HG03064 (cell line): ENCODE measurements at regions not wholly inside any gene's neighbourhood (a gene's known extent, or its start where the extent isn't known, plus 50 kb on each side); places are given as distances from the start of the nearest gene placed in this dataset.

Experiments used
- ATAC-seq: cut with Tn5 transposase; IDR thresholded peaks from one replicate; pipeline ENCODE4 v1.9.1; 2021; ENCODE audit warnings: low read depth; ENCODE audit not compliant: unreplicated experiment

DNA sequence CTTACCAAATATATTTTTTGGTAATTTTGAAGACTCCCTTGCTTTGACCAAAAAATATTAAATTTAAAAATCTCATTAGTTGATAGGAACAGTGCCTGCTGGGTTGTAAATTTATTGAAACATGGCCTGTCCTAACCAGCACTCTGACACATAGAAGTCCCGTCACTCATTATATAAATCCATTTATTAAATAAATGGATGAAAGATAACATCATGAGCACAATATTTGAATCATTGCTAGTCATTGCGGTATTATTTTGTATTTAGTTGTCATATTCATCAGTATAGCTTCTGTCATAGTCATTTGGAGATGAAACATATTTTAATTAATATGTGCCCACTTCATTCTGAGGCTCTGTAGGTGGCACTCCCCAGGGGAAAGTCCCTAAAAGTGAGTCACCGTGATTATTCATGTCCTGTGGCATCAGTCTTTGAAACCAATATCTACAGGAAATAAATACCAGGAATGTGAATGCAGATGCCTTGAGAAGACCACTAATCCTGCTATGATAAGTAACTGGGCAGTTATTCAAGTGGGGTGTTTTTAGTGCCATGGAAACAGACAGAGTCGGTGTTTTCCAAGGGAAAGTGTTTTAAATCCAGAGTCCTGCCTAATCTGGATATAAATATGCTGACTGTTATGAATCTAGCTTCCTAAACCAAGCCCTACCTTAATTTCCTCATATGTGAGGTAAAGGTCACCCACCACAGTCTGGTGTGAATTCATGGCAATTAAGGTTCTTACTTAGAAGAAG lies 302.0 kb downstream of the DUSP10 start:
- peak; percentile 11 for ATAC-seq

DNA sequence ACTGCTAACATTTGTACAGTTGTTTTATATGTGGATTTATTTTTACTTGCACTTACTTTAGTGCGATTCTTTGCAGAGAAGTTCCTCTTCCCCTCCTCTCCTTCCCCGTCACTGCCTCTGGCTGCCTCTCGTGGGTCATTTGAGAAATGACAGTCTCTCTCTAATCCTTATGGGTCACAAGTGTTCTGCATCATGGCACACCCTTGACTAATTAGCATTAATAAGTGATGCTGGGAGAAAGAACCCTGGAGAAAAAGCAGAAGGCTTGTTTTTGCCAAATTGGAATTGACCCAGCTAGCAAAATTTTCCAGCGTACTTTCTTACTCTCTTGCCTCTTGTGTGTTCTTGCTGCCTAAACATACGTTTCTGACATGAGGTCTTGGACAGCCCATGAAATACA lies 301.2 kb downstream of the DUSP10 start:
- no peak for ATAC-seq

DNA sequence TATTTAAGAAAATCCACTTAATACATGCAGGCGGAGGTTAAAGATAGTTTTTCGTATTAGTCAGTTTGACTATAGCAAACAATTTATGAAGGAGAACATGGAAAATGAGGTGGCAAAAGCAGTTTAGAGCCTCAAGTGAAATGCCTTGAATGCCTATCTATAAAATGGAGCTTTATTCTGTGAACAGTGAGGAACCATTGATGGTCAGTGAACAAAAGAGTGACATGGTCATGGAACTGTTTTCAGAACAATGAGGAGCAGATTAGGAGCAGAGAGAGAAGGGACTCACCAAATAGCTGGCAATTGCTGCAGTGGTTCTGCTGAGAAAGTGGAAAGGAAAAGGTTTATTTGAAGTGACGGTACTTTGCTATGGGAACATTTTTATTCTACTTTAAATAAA lies 299.8 kb downstream of the DUSP10 start:
- no peak for ATAC-seq

DNA sequence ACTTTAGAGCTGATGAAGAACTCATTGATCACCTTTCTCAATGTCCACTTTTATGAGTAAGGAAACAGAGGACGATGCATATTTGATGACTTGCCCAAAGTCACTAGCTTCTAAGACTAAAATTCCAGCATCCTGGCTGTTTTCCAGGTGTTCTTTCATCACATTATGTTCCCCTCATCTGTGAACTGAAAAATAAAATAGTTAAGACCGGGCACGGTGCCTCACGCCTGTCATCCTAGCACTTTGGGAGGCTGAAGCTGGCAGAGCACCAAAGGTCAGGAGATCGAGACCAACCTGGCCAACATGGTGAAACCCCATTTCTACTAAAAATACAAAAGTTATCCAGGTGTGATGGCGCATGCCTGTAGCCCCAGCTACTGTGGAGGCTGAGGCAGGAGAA lies 297.5 kb downstream of the DUSP10 start:
- no peak for ATAC-seq

DNA sequence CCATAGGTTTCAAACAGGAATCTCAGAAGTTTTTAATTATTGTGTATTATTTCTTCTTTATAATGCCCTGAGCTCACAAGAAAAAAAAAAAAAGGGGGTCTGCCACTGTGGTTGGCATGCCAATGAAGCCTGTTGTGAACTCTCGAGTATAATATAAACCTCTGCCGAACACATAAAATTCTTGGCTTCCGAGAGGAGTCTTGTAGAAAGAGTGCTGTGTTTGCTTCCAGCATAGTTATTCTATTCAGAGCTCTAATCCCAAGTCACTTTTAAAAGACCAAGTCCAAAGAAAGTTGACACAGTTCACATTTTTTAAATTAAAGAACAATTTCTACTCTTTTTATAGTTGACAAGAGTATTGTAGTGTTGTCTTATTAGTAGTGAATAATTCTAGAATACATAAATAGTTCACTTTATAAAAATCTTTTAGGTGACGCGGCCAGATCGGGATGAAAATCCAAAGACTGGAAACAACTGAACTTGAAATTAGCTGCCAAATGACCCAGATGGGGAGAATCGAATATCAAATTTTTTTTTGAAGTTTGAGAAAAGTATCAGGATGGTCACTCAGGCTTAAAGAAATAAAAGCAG lies 293.2 kb downstream of the DUSP10 start:
- no peak for ATAC-seq

DNA sequence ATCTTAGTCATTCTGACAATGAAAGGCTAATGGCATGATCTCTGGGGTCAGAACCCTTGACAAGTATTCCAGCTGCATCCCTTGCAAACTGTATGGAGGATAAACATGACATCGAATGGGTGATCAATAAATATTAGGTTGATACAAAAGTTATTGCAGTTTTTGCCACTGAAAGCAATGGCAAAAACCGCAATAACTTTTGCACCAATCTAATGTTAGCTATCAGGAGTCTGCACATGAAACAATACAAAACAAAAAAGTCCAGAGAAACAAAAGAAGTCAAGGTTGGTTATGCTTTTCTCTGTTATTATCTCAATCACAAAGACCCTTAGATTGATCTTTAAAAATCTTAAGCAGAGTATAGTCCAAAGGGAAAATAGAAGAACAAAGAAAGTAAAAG lies 292.7 kb downstream of the DUSP10 start:
- no peak for ATAC-seq

DNA sequence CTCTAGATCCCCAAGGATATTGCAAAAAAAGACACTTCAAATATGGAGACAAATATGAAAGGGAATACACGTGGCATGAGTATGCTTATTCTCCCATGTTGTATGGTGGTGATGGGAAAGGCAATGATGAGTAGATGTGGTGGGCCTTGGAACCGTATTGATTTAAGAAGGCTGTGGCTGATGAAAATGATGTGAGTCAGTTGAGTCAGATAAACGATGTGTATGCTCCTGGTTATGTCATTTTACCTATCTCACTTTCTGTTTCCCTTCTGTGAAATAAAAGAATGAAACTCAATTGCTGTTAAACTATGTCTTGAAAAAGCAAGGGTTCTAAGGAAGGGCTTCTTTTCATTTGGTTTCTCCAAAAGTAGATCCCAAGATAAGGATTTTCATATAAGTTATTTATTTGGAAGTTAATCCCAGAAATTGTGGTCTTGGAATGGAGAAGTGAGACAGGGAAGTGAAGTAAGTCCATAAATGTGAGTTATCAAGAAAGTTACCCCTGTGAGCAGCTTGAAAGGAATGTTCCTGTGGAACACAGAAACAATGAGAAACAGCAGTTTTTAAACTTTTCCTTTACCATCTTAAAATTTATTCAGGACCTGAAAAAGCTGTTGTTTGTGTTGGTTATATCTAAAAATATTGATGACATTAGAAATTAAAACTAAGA lies 292.0 kb downstream of the DUSP10 start:
- ATAC-seq = no peak

DNA sequence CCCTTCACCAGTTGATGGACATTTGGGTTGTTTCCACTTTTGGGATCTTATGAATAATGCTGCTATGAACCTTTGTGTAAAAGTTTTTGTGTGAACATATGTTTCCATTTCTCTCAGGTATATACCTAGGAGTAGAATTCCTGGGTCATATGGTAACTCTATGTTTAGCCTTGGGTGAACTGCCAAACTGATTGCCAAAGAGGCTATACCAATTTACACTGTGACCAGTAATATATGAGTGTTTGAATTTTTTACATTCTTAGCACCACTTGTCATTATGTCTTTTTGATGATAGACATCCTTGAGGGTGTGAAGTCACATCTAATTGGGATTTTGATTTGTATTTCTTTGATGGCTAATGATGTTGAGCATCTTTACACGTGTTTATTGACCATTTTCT lies 290.1 kb downstream of the DUSP10 start:
- no peak for ATAC-seq

DNA sequence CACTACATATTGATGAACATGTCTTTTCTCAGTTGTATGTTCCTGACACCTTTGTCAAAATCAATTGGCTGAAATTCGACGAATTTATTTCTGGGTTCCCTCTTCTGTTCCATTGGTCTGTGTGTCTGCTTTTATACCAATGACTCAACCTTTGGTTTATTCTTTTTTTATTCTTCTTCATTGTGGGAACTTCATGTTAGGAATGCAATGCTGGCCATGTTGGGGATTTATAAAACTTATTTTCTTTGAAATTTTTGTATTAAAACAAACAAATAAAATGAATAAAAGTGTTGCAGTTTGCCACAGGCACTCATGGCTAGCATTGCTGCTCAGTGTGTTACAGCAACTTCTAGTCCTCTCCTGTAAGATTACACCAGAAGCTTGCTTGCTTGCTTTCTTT lies 287.8 kb downstream of the DUSP10 start:
- no peak for ATAC-seq

DNA sequence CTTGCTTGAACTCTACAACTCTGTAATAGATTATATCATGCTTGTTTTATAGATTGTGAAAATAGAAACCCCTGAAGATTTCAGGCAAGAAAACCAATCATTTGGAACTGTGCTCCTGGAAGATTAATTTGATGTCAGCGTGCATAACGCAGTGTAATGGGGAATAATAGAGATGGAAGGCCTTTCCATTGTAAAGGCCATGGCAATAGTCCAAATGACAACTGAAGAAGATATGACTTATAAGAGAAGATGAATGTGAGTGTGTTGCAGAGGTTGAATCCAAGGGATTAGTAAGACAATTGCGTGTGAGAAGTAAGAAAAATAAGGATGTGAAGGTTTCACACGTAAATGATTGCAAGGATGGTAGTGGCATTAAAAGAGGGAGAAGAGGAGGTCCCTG lies 285.0 kb downstream of the DUSP10 start:
- ATAC-seq = no peak

DNA sequence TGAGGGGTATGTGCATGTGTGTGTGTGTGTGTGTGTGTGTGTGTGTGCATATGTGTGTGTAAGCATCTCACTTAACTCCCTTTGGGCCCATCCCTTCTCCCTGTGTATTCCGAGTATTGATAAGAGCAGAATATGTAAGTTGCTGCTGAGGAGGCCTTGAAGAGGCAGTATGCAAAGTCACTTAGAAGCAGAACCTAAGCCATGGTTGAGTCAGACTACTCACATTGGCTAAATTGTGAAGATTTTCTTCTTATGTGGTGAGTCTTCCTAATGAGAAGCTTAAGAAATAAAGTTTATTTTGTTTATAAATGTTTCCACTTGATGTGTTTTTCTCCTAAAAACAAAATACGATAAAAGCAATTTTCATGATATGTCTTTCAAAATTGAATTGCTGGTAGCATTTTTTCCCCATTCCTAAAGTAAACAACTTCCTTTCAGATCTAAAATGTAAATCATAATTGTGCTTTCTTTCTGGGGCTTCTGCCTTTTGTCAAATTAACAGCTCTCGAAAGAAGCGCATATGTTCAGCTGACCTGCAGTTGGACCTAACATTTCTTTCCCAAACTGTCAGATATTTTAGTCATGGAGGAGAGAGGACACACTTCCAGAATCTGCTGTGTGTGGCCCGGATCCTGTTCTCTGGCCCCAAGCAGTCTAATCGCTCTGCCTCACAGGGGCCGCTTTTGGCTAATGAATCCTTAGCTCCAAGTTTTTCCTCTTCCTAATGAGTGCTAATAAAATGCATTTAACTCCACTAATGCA lies 284.0 kb downstream of the DUSP10 start:
- ATAC-seq = no peak

DNA sequence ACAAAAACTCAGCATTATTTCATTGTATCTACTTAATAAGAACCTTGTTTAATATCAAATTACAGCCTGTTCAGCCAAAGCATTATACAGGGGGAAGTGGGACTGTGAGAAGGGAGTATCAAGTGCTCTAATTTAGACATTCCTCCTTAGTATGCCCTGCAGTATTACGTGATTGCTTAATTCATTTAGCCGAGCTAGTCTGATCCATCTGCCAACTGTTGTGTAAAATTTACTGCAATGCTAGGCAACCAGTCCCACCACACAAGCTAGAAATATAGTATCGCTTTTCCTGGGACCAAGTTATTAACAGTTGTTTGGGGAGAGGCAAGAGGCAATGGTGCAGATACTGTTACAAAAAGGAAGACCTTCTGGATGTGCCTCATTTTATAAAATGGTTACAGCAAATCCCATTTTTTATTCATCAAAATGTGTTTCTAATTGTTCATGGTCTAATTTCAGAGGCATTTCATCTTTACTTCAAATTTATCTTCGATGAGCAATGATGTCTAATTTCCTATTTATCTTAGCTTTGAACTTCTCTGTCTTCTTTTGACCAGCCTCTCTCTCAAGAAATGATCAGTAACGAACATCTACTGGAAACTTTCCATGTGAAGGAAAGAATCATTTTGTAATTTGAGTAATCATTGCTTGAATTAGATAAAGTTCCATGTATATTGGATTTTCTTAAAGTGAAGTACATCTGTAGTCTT lies 283.3 kb downstream of the DUSP10 start:
- ATAC-seq = no peak

DNA sequence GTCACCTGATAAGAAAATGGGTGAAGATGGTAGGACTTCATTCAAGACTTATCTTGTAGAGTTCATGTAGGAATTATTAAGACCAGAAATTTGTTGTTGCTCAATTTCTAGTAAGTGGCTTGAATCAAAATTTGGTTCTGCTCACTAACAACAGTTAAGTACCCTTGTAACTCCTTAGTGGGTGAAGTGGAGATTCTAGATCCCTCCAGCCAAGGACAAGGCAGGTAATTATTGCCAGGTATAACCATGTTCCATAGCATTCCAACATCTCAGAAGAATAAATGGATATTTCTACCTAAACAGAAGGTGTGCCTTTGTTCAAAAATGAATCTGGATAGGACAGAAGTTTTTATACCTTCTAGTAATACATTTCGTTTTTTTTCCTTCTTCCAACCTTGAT lies 282.3 kb downstream of the DUSP10 start:
- no peak for ATAC-seq

DNA sequence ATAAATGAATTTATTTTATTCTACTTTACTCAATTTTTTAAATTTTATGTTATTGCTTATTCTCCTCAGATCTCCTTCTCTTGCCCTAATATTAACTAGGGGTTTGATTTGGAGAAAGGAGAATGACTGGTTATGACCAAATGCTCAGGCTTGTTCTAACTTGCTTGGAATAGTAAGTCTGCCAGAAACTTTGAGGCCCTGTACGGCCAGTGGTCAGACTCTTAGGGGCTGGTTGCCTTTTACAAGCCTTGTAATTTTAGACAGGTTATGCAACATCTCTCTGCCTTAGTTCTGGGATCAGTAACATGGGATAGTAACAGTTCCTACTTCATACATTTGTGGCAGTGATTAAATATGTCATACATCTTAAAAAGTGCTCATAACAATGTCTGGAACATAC lies 279.5 kb downstream of the DUSP10 start:
- no peak for ATAC-seq

DNA sequence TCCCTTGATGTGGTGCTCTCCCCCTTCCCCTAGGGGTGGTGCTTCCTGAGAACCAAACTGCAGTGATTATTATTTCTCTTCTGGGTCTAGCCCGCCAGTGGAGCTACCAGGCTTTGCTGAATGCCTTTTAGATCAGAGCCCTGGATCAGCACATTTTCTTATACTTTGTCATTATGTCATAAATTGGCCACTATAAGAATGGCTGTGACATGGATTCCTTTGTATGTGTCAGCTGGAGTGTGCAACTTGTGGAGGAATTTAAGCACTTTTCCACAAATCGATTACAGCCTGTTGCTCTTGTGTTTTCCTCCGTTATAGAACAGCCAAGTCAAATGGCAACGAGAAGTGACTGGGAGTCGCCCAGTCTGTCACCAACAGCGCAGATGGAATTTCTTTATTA lies 273.3 kb downstream of the DUSP10 start:
- no peak for ATAC-seq

DNA sequence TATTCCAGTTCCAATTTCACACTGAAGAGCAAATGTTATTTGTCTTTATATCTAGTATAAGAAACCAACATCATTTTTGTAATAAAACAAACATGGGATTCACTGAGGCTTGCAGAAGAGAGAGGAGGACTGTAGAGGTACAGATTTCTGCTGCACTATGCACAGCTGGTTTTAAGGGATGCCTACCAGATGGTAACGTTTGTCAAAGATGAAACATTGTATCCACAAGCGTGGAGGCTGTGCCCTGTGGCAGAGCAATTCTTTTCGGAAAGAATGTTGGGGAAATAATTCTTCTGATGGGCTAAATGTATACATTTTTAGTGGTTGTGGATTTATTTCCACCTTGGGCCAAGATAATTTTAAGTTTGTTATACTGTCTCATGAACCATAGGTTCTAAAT lies 272.4 kb downstream of the DUSP10 start:
- no peak for ATAC-seq

DNA sequence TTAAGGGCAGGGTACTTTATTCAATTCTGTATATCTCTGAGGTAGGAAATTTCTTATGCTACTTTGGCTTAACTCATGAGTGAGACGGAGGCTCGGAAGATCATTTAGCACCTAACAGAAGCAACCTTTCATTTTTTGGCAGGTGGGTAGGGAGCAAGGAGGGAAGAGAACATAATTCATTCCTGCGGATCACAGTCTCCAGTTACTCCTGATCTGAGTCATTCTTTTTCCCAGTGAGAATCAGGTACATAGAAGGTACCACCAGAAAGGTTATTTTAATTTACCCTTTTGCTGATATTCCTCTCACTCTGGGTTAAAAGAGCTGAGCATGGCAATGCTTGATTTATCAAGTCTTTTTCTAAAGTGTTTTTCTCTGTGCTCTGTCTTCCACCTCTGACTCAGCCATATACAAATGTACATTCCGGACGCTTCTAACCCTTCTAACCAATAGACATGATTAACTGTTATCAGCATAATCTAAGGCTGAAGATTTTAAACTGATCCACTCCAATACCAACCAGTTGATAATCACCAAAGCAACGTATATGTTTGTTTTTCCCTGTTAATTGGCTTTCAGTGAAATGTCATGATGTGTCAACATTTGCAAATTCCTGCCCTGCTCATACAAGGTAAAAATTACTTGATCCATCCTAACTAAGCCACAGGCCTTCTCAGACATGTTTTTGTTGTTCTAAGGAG lies 271.7 kb downstream of the DUSP10 start:
- ATAC-seq = no peak

DNA sequence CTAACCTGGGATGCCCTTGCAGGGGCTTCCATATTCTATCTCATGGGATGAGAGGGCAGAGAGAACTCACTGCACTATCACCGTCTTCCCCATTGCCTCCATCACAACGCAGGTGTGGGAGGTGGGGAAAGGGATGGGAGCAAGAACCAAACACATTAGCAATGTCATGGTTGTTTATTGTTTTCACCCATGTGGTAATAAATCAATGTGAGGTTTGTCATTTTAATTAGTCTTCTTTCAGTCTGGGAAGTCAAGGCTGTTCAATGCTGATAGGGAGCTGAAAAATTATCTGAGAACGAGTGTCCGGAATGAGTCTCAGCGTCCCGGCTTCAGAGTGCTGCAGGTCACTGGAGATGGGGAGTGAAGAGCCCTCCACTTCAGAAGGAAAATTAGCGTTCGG lies 268.5 kb downstream of the DUSP10 start:
- ATAC-seq = no peak

DNA sequence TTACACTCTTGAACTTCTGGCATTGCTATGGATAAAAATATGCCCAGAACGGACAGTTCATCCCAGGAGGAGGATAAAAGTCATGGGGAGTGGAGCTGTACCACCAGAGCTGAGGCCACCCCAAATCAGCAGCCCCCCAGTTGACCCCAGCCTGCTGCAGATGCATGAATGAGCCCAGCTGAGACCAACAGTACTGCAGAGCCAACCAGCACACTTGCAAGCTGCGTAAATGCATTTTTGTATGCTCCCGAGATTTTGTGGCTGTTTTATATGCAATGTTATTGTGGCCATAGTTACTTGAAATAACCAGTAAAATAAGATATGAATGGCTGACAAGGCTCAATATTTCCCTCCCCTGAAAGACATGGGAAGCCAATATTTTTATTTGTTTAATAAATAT lies 264.6 kb downstream of the DUSP10 start:
- no peak for ATAC-seq
